Smooth muscle cell (in vitro differentiated cells): ENCODE measurements at regions not wholly inside any gene's neighbourhood (a gene's known extent, or its start where the extent isn't known, plus 50 kb on each side); places are given as distances from the start of the nearest gene placed in this dataset.

Experiments
- DNase-seq: peaks from one replicate; lab custom pipeline; 2025; ENCODE audit not compliant: unreplicated experiment; lab: John Stamatoyannopoulos, UW
- H2AFZ ChIP-seq: fragments of 200-600 bp; sonication (generic); 2 replicates; pipeline ENCODE4 v1.6.0; 2016; ENCODE audit warnings: antibody characterized with exemption, low read depth, mild to moderate bottlenecking
- H3F3A ChIP-seq: fragments of 200-600 bp; sonication (generic); 2 replicates; pipeline ENCODE4 v1.6.0; 2017; ENCODE audit warnings: antibody characterized with exemption, low read depth
- H3K27ac ChIP-seq: fragments of 200-600 bp; sonication (generic); 2 replicates; pipeline ENCODE4 v1.5.1; 2016; ENCODE audit warnings: low read depth, mild to moderate bottlenecking
- H3K27me3 ChIP-seq: fragments of 200-600 bp; sonication (generic); 2 replicates; pipeline ENCODE4 v1.6.1; 2016; ENCODE audit warnings: low read depth, mild to moderate bottlenecking
- H3K36me3 ChIP-seq: fragments of 200-600 bp; sonication (generic); 2 replicates; pipeline ENCODE4 v1.5.1; 2016; ENCODE audit warnings: low read depth
- H3K4me1 ChIP-seq: fragments of 200-600 bp; sonication (generic); 2 replicates; pipeline ENCODE4 v1.5.1; 2016; ENCODE audit warnings: low read depth
- H3K4me2 ChIP-seq: fragments of 200-600 bp; sonication (generic); 2 replicates; pipeline ENCODE4 v1.6.0; 2016; ENCODE audit warnings: mild to moderate bottlenecking
- H3K4me3 ChIP-seq: fragments of 200-600 bp; sonication (generic); 2 replicates; pipeline ENCODE4 v1.5.1; 2016; ENCODE audit warnings: mild to moderate bottlenecking
- H3K79me2 ChIP-seq: fragments of 200-600 bp; sonication (generic); 2 replicates; pipeline ENCODE4 v1.6.0; 2016; ENCODE audit warnings: low read depth, mild to moderate bottlenecking
- H3K9ac ChIP-seq: fragments of 200-600 bp; sonication (generic); 2 replicates; pipeline ENCODE4 v1.6.0; 2016; ENCODE audit warnings: low read depth
- H3K9me3 ChIP-seq: fragments of 200-600 bp; sonication (generic); replicated peaks from 2 replicates; pipeline ENCODE4 v1.5.1; 2016; ENCODE audit warnings: low read depth
- H4K20me1 ChIP-seq: fragments of 200-600 bp; sonication (generic); 2 replicates; pipeline ENCODE4 v1.6.0; 2016; ENCODE audit warnings: low read depth
- WGBS: methylation state at CpG from one replicate; pipeline ENCODE4 v1.1.7; 2016; ENCODE audit warnings: low lambda C conversion rate; 5-methylcytosine and 5-hydroxymethylcytosine counted together
- TF ChIP-seq, protein P1 (sequence below): fragments of 200-600 bp; sonication (generic); IDR thresholded peaks from 2 replicates; pipeline ENCODE4 v1.5.1; 2017; ENCODE audit warnings: borderline replicate concordance, mild to moderate bottlenecking, antibody characterized with exemption; ENCODE audit not compliant: insufficient read depth, poor library complexity, severe bottlenecking

DNA sequence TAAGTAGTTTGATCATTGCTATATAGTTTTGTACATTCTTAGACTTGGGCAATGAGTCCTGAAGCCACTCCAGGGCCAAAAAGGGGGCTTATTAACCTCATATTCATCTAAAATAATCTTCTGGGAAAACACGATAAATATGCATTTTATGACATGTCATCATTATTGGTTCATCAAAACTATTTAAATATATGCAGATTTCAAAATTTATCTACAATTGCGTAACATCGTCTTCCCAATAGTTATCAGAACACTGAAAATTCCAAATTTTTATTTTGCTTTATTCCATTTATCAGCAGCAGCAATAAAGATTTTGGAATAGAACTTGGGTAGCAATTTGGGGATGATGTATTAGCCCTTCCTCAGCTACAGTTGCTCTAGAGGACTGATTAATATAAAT lies 550.0 kb downstream of the IQCM start:
- Histone ChIP-seq H4K20me1 (no peaks in the 10 kb centered on the region), H3K4me2 (no peak overlapping the region), H3K4me1 (no peaks in the 10 kb centered on the region), H3F3A (no peaks in the 10 kb centered on the region), H3K36me3 (no peaks in the 10 kb centered on the region), H2AFZ (no peak overlapping the region), H3K4me3 (no peak overlapping the region), H3K79me2 (no peaks in the 10 kb centered on the region), H3K27ac (no peak overlapping the region), H3K27me3 (no peaks in the 10 kb centered on the region), H3K9me3 (no peaks in the 10 kb centered on the region), H3K9ac (no peak overlapping the region)
- TF ChIP-seq, protein P1, sequence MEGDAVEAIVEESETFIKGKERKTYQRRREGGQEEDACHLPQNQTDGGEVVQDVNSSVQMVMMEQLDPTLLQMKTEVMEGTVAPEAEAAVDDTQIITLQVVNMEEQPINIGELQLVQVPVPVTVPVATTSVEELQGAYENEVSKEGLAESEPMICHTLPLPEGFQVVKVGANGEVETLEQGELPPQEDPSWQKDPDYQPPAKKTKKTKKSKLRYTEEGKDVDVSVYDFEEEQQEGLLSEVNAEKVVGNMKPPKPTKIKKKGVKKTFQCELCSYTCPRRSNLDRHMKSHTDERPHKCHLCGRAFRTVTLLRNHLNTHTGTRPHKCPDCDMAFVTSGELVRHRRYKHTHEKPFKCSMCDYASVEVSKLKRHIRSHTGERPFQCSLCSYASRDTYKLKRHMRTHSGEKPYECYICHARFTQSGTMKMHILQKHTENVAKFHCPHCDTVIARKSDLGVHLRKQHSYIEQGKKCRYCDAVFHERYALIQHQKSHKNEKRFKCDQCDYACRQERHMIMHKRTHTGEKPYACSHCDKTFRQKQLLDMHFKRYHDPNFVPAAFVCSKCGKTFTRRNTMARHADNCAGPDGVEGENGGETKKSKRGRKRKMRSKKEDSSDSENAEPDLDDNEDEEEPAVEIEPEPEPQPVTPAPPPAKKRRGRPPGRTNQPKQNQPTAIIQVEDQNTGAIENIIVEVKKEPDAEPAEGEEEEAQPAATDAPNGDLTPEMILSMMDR, result no peak
- WGBS, result 81% methylated on average over 3 of the region's 3 CpGs
- no peak for DNase-seq

GRCh38 chr4:149264093-149264733 lies 551.4 kb downstream of the IQCM start:
- Histone ChIP-seq H3K36me3 (no peaks in the 10 kb centered on the region), H3K4me2 (no peak overlapping the region), H4K20me1 (no peaks in the 10 kb centered on the region), H3K4me1 (no peaks in the 10 kb centered on the region), H3K4me3 (no peak overlapping the region), H3K27ac (no peak overlapping the region), H3K9me3 (no peaks in the 10 kb centered on the region), H3K27me3 (no peaks in the 10 kb centered on the region), H3K79me2 (no peaks in the 10 kb centered on the region), H3F3A (no peaks in the 10 kb centered on the region), H3K9ac (no peak overlapping the region), H2AFZ (no peak overlapping the region)
- WGBS, result 19% methylated on average over 2 of the region's 2 CpGs
- TF ChIP-seq, protein P1, result peak; percentile 78
- DNase-seq, result no peak

- Histone ChIP-seq H4K20me1 (no peaks in the 10 kb centered on the region), H3F3A (no peaks in the 10 kb centered on the region), H3K4me3 (no peak overlapping the region), H3K27me3 (peaks cover 4% of the 10 kb centered on the region), H3K27ac (no peak overlapping the region), H3K9me3 (no peaks in the 10 kb centered on the region), H3K36me3 (no peaks in the 10 kb centered on the region), H2AFZ (no peak overlapping the region), H3K4me1 (no peaks in the 10 kb centered on the region), H3K9ac (no peak overlapping the region), H3K4me2 (no peak overlapping the region), H3K79me2 (no peaks in the 10 kb centered on the region)
- TF ChIP-seq, protein P1, result no peak
- DNase-seq, result no peak
- 91% methylated on average over 1 of the region's 1 CpG for WGBS
These were observed 567.4 kb downstream of the IQCM start for GRCh38 chr4:149248191-149248764.

DNA sequence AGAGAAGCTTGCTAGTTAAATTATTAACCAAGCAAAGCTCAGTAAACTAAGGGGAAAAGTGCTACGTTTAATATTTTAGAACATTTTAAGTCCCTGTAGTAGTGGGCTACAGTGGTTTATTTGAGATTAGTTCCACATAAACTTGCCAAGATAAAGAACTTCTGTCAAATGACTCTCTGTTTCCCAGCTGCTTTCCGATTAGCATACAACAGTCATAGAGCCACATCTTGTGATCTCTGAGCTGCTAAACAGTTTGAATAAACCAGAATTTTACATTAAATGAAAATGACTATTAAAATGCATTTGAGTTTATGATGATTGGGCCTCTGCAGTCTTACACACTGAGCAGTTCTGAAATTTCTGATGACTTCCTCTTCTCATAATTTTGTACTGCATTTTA lies 568.5 kb downstream of the IQCM start:
- no peaks in the 10 kb centered on the region for H3K9me3 ChIP-seq
- no peak overlapping the region for H3K27ac ChIP-seq
- DNase-seq, result no peak
- H4K20me1 ChIP-seq, result no peaks in the 10 kb centered on the region
- H3F3A ChIP-seq, result no peaks in the 10 kb centered on the region
- H3K9ac ChIP-seq, result no peak overlapping the region
- no peak overlapping the region for H3K4me3 ChIP-seq
- H3K79me2 ChIP-seq, result no peaks in the 10 kb centered on the region
- H3K4me1 ChIP-seq, result no peaks in the 10 kb centered on the region
- TF ChIP-seq, protein P1, result no peak
- WGBS, result 63% methylated on average over 2 of the region's 2 CpGs
- peaks cover 4% of the 10 kb centered on the region for H3K27me3 ChIP-seq
- no peaks in the 10 kb centered on the region for H3K36me3 ChIP-seq
- H3K4me2 ChIP-seq, result no peak overlapping the region
- no peak overlapping the region for H2AFZ ChIP-seq
